Liver (tissue), 3 donors: ENCODE measurements at regions not wholly inside any gene's neighbourhood (a gene's known extent, or its start where the extent isn't known, plus 50 kb on each side); places are given as distances from the start of the nearest gene placed in this dataset.

Experiments used
- ATF3 ChIP-seq: IDR thresholded peaks from 2 replicates; pipeline ENCODE4 v1.6.1; 2016; ENCODE audit warnings: antibody characterized with exemption
- CTCF ChIP-seq: fragments of 150-350 bp; IDR thresholded peaks from 2 replicates; pipeline ENCODE4 v1.5.1; 2017; ENCODE audit warnings: improper control_type of control experiment, low read depth, low read length; ENCODE audit not compliant: missing input control
- EGR1 ChIP-seq, 2 donors: IDR thresholded peaks; 2 replicates each; pipeline ENCODE4 v1.6.1; 2016 to 2018; ENCODE audit warnings: antibody characterized with exemption in 2 of 2, low read depth in 2 of 2
- FOXA1 ChIP-seq: IDR thresholded peaks from 2 replicates; pipeline ENCODE4 v1.6.1; 2016; ENCODE audit warnings: antibody characterized with exemption
- GABPA ChIP-seq, 2 donors: IDR thresholded peaks in 1 of 2; conservative IDR thresholded peaks in 1 of 2; 2 replicates each; pipeline ENCODE4 v1.6.1; 2016; ENCODE audit warnings: antibody characterized with exemption in 2 of 2, mild to moderate bottlenecking in 1 of 2, moderate library complexity in 1 of 2
- HNF4G ChIP-seq: IDR thresholded peaks from 2 replicates; pipeline ENCODE4 v1.6.1; 2016; ENCODE audit warnings: antibody characterized with exemption
- MAX ChIP-seq: IDR thresholded peaks from 2 replicates; pipeline ENCODE4 v1.6.1; 2016; ENCODE audit warnings: antibody characterized with exemption
- RAD21 ChIP-seq, 2 donors: IDR thresholded peaks; 2 replicates each; pipeline ENCODE4 v1.6.1; 2016; ENCODE audit warnings: antibody characterized with exemption in 2 of 2, mild to moderate bottlenecking in 2 of 2
- REST ChIP-seq: IDR thresholded peaks from 2 replicates; pipeline ENCODE4 v1.6.1; 2016; ENCODE audit warnings: antibody characterized with exemption, mild to moderate bottlenecking
- TAF1 ChIP-seq: conservative IDR thresholded peaks from 2 replicates; pipeline ENCODE4 v1.6.1; 2016; ENCODE audit warnings: antibody characterized with exemption, mild to moderate bottlenecking
- ZBTB33 ChIP-seq: IDR thresholded peaks from 2 replicates; pipeline ENCODE4 v1.6.1; 2016; ENCODE audit warnings: antibody characterized with exemption
- donor health status: healthy.
- donor health status: healthy.

- no peak for TF ChIP-seq CTCF
- TF ChIP-seq GABPA (IDR thresholded peaks at IDR 0.05 in 1 of 2, conservative IDR thresholded peaks at IDR 0.05 in 1 of 2) = no peak
- no peak for TF ChIP-seq EGR1 (IDR thresholded peaks at IDR 0.05; ENCODE audit: low read depth in 2 of 2)
- no peak for TF ChIP-seq MAX
- no peak for TF ChIP-seq ZBTB33
- TF ChIP-seq REST = no peak
- TF ChIP-seq FOXA1 = no peak
- no peak for TF ChIP-seq TAF1
- TF ChIP-seq ATF3 = no peak
- no peak for TF ChIP-seq RAD21 (IDR thresholded peaks at IDR 0.05)
- no peak for TF ChIP-seq HNF4G
Measured at GRCh38 chr10:5297466-5297865, 67.3 kb upstream of the UCN3 start.
